SK-N-SH treated with all-trans-retinoic acid at 6 μM for 48 hours (cell line): ENCODE measurements at regions not wholly inside any gene's neighbourhood (a gene's known extent, or its start where the extent isn't known, plus 50 kb on each side); places are given as distances from the start of the nearest gene placed in this dataset.

Experiments
- ATAC-seq: fragments of 200-7000 bp; cut with Tn5 transposase; 3 replicates; pipeline ENCODE4 v1.9.1; 2020; ENCODE audit warnings: mild to moderate bottlenecking, moderate library complexity
- BACH2 ChIP-seq: fragments of 250-450 bp; sonication (Bioruptor Pico); IDR thresholded peaks from 2 replicates; pipeline ENCODE4 v1.9.0; 2021; ENCODE audit warnings: mild to moderate bottlenecking, borderline replicate concordance
- CREB5 ChIP-seq: fragments of 250-450 bp; sonication (Bioruptor Pico); IDR thresholded peaks from 2 replicates; pipeline ENCODE4 v1.5.1; 2020; ENCODE audit warnings: low read depth, mild to moderate bottlenecking, moderate library complexity
- CSDC2 ChIP-seq: fragments of 250-450 bp; sonication (Bioruptor Pico); IDR thresholded peaks from 2 replicates; pipeline ENCODE4 v1.5.0; 2020; ENCODE audit warnings: mild to moderate bottlenecking, moderate library complexity
- ESRRG ChIP-seq: fragments of 250-450 bp; sonication (Bioruptor Pico); IDR thresholded peaks from 2 replicates; pipeline ENCODE4 v1.6.1; 2021; ENCODE audit warnings: mild to moderate bottlenecking
- GLIS3 ChIP-seq: fragments of 250-450 bp; sonication (Bioruptor Pico); IDR thresholded peaks from 2 replicates; pipeline ENCODE4 v1.5.0; 2020; ENCODE audit warnings: mild to moderate bottlenecking, moderate library complexity
- ISL1 ChIP-seq: fragments of 250-450 bp; sonication (Bioruptor Pico); IDR thresholded peaks from 2 replicates; pipeline ENCODE4 v2.1.2; 2022; ENCODE audit warnings: mild to moderate bottlenecking, moderate library complexity
- OSR1 ChIP-seq: fragments of 250-450 bp; sonication (Bioruptor Pico); IDR thresholded peaks from 2 replicates; pipeline ENCODE4 v1.8.0; 2022; ENCODE audit warnings: moderate library complexity, mild to moderate bottlenecking, inconsistent platforms
- PATZ1 ChIP-seq: fragments of 250-450 bp; sonication (Bioruptor Pico); IDR thresholded peaks from 2 replicates; pipeline ENCODE4 v1.8.0; 2020; ENCODE audit warnings: mild to moderate bottlenecking, moderate library complexity, borderline replicate concordance
- PPARA ChIP-seq: fragments of 250-450 bp; sonication (Bioruptor Pico); IDR thresholded peaks from 2 replicates; pipeline ENCODE4 v1.5.0; 2020; ENCODE audit warnings: mild to moderate bottlenecking, borderline replicate concordance
- RARB ChIP-seq: fragments of 250-450 bp; sonication (Bioruptor Pico); IDR thresholded peaks from 2 replicates; pipeline ENCODE4 v1.8.0; 2021; ENCODE audit warnings: mild to moderate bottlenecking, moderate library complexity
- SNAI2 ChIP-seq: fragments of 250-450 bp; sonication (Bioruptor Pico); IDR thresholded peaks from 2 replicates; pipeline ENCODE4 v1.5.0; 2020; ENCODE audit warnings: mild to moderate bottlenecking, moderate library complexity
- TOX ChIP-seq: fragments of 250-450 bp; sonication (Bioruptor Pico); IDR thresholded peaks from 2 replicates; pipeline ENCODE4 v1.8.0; 2021; ENCODE audit warnings: mild to moderate bottlenecking, moderate library complexity, borderline replicate concordance
- ZC3H10 ChIP-seq: fragments of 250-450 bp; sonication (Bioruptor Pico); IDR thresholded peaks from 2 replicates; pipeline ENCODE4 v1.5.1; 2021; ENCODE audit warnings: mild to moderate bottlenecking, moderate library complexity
- ZFP3 ChIP-seq: fragments of 250-450 bp; sonication (Bioruptor Pico); IDR thresholded peaks from 2 replicates; pipeline ENCODE4 v1.5.0; 2020; ENCODE audit warnings: mild to moderate bottlenecking, moderate library complexity
- ZFP30 ChIP-seq: fragments of 450-650 bp; formaldehyde crosslinking; IDR thresholded peaks from 2 replicates; pipeline ENCODE4 v1.5.0; 2022; ENCODE audit warnings: mild to moderate bottlenecking, moderate library complexity
- ZNF565 ChIP-seq: fragments of 450-650 bp; formaldehyde crosslinking; conservative IDR thresholded peaks from 2 replicates; pipeline ENCODE4 v1.5.0; 2020; ENCODE audit warnings: low read depth, mild to moderate bottlenecking, moderate library complexity
- ZNF70 ChIP-seq: fragments of 450-650 bp; formaldehyde crosslinking; IDR thresholded peaks from 2 replicates; pipeline ENCODE4 v1.5.0; 2020; ENCODE audit warnings: mild to moderate bottlenecking, moderate library complexity
- ZNF8 ChIP-seq: fragments of 450-650 bp; formaldehyde crosslinking; IDR thresholded peaks from 2 replicates; pipeline ENCODE4 v1.5.0; 2020; ENCODE audit warnings: mild to moderate bottlenecking, moderate library complexity
- TF ChIP-seq, protein P1 (sequence below): fragments of 250-450 bp; sonication (Bioruptor Pico); IDR thresholded peaks from 2 replicates; pipeline ENCODE4 v1.5.0; 2020; ENCODE audit warnings: mild to moderate bottlenecking, moderate library complexity
- TF ChIP-seq, protein P2 (sequence below): fragments of 250-450 bp; sonication (Bioruptor Pico); IDR thresholded peaks from 2 replicates; pipeline ENCODE4 v1.8.0; 2021; ENCODE audit warnings: low read depth, mild to moderate bottlenecking, moderate library complexity, borderline replicate concordance
- TF ChIP-seq, protein P3 (sequence below): fragments of 250-450 bp; sonication (Bioruptor Pico); IDR thresholded peaks from 2 replicates; pipeline ENCODE4 v1.5.1; 2021; ENCODE audit warnings: mild to moderate bottlenecking, moderate library complexity

DNA sequence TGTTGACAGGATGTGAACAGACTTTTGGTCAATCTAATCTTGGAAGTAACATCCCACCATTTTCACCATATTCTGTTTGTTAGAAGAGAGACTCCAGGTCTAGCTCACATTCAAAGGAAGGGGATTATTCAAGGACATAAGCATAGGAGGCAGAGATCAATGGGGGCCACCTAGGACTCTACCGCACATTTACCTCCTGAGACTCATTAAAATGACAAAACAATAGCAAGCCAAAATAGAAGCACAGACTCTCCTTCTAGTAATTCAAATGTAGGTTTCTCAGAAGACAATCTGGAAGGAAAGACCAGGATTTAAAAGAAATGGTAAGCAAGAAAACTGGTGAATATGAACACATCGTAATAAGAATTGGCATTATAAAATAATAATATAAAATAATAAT, 156.4 kb upstream of the KYNU start:
- no peak for TF ChIP-seq ISL1 (CRISPR knock-in tag)
- no peak for TF ChIP-seq ZFP3 (CRISPR knock-in tag)
- TF ChIP-seq OSR1: no peak
- no peak for TF ChIP-seq TOX (CRISPR knock-in tag)
- TF ChIP-seq ZNF70 (CRISPR knock-in tag): no peak
- TF ChIP-seq PPARA (CRISPR knock-in tag): no peak
- TF ChIP-seq CSDC2 (CRISPR knock-in tag): no peak
- no peak for TF ChIP-seq CREB5 (CRISPR knock-in tag)
- TF ChIP-seq ZC3H10 (CRISPR knock-in tag): no peak
- no peak for TF ChIP-seq SNAI2 (CRISPR knock-in tag)
- TF ChIP-seq ZFP30 (CRISPR knock-in tag): no peak
- no peak for TF ChIP-seq PATZ1
- TF ChIP-seq, protein P1, sequence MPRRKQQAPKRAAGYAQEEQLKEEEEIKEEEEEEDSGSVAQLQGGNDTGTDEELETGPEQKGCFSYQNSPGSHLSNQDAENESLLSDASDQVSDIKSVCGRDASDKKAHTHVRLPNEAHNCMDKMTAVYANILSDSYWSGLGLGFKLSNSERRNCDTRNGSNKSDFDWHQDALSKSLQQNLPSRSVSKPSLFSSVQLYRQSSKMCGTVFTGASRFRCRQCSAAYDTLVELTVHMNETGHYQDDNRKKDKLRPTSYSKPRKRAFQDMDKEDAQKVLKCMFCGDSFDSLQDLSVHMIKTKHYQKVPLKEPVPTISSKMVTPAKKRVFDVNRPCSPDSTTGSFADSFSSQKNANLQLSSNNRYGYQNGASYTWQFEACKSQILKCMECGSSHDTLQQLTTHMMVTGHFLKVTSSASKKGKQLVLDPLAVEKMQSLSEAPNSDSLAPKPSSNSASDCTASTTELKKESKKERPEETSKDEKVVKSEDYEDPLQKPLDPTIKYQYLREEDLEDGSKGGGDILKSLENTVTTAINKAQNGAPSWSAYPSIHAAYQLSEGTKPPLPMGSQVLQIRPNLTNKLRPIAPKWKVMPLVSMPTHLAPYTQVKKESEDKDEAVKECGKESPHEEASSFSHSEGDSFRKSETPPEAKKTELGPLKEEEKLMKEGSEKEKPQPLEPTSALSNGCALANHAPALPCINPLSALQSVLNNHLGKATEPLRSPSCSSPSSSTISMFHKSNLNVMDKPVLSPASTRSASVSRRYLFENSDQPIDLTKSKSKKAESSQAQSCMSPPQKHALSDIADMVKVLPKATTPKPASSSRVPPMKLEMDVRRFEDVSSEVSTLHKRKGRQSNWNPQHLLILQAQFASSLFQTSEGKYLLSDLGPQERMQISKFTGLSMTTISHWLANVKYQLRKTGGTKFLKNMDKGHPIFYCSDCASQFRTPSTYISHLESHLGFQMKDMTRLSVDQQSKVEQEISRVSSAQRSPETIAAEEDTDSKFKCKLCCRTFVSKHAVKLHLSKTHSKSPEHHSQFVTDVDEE (CRISPR knock-in tag): no peak
- TF ChIP-seq RARB (CRISPR knock-in tag): no peak
- no peak for TF ChIP-seq BACH2
- TF ChIP-seq ZNF8 (CRISPR knock-in tag): no peak
- no peak for TF ChIP-seq ZNF565 (CRISPR knock-in tag)
- TF ChIP-seq, protein P2, sequence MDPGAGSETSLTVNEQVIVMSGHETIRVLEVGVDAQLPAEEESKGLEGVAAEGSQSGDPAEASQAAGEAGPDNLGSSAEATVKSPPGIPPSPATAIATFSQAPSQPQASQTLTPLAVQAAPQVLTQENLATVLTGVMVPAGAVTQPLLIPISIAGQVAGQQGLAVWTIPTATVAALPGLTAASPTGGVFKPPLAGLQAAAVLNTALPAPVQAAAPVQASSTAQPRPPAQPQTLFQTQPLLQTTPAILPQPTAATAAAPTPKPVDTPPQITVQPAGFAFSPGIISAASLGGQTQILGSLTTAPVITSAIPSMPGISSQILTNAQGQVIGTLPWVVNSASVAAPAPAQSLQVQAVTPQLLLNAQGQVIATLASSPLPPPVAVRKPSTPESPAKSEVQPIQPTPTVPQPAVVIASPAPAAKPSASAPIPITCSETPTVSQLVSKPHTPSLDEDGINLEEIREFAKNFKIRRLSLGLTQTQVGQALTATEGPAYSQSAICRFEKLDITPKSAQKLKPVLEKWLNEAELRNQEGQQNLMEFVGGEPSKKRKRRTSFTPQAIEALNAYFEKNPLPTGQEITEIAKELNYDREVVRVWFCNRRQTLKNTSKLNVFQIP (CRISPR knock-in tag): no peak
- TF ChIP-seq, protein P3, sequence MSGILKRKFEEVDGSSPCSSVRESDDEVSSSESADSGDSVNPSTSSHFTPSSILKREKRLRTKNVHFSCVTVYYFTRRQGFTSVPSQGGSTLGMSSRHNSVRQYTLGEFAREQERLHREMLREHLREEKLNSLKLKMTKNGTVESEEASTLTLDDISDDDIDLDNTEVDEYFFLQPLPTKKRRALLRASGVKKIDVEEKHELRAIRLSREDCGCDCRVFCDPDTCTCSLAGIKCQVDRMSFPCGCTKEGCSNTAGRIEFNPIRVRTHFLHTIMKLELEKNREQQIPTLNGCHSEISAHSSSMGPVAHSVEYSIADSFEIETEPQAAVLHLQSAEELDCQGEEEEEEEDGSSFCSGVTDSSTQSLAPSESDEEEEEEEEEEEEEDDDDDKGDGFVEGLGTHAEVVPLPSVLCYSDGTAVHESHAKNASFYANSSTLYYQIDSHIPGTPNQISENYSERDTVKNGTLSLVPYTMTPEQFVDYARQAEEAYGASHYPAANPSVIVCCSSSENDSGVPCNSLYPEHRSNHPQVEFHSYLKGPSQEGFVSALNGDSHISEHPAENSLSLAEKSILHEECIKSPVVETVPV (CRISPR knock-in tag): no peak
- no peak for ATAC-seq

- TF ChIP-seq ZFP3 (CRISPR knock-in tag) (no peak), SNAI2 (CRISPR knock-in tag) (no peak), GLIS3 (CRISPR knock-in tag) (no peak), PPARA (CRISPR knock-in tag) (no peak), ZNF8 (CRISPR knock-in tag) (no peak), ZNF565 (CRISPR knock-in tag) (no peak), ZC3H10 (CRISPR knock-in tag) (no peak), ISL1 (CRISPR knock-in tag) (no peak), RARB (CRISPR knock-in tag) (no peak), TOX (CRISPR knock-in tag) (no peak), BACH2 (no peak), ZFP30 (CRISPR knock-in tag) (no peak), CREB5 (CRISPR knock-in tag) (no peak), ESRRG (CRISPR knock-in tag) (no peak)
- TF ChIP-seq, protein P2 (CRISPR knock-in tag): no peak
- TF ChIP-seq, protein P1 (CRISPR knock-in tag): no peak
- ATAC-seq: no peak
Measured at GRCh38 chr2:142718576-142719155, 158.8 kb upstream of the KYNU start.
